Psoas muscle (tissue), 7 donors: ENCODE measurements at regions not wholly inside any gene's neighbourhood (a gene's known extent, or its start where the extent isn't known, plus 50 kb on each side); places are given as distances from the start of the nearest gene placed in this dataset.

Experiments
- ATAC-seq, 4 donors: fragments of 200-7000 bp; cut with Tn5 transposase; one replicate each; pipeline ENCODE4 v1.9.1; 2020; ENCODE audit warnings: moderate library complexity in 3 of 4, mild to moderate bottlenecking in 2 of 4
- DNase-seq, 2 donors: peaks; one replicate each; pipeline ENCODE4 v3.0.0-alpha.2; 2020
- H3K27ac ChIP-seq: fragments of 200-600 bp; one replicate; pipeline ENCODE4 v1.8.0; 2022
- H3K27me3 ChIP-seq, 3 donors: fragments of 200-600 bp in 1 of 3; one replicate each; pipeline versions ENCODE4 v1.6.1 to v1.8.0; 2013 to 2022; ENCODE audit warnings: low read length in 2 of 3, mild to moderate bottlenecking in 2 of 3, moderate library complexity in 1 of 3; ENCODE audit not compliant: insufficient read depth in 3 of 3
- H3K36me3 ChIP-seq, 2 donors: fragments of 200-600 bp in 1 of 2; one replicate each; pipeline versions ENCODE4 v1.6.1 to v1.8.0; 2013 to 2022; ENCODE audit warnings: low read depth in 1 of 2, mild to moderate bottlenecking in 1 of 2, moderate library complexity in 1 of 2; ENCODE audit not compliant: insufficient read depth in 1 of 2
- H3K4me1 ChIP-seq: fragments of 200-600 bp; one replicate; pipeline ENCODE4 v1.8.0; 2022
- H3K4me3 ChIP-seq: fragments of 200-600 bp; one replicate; pipeline ENCODE4 v1.8.0; 2022; ENCODE audit warnings: mild to moderate bottlenecking
- H3K9me3 ChIP-seq: fragments of 200-600 bp; one replicate; pipeline ENCODE4 v1.8.0; 2022
- CTCF ChIP-seq: fragments of 200-600 bp; IDR thresholded peaks from one replicate; pipeline ENCODE4 v1.8.0; 2022; ENCODE audit warnings: antibody characterized with exemption
- WGBS, 3 donors: extraction: QIAGEN DNeasy Blood & Tissue Kit; methylation state at CpG; one replicate each; pipeline versions ENCODE4 v1.1.6 to v1.1.7; 2013; 5-methylcytosine and 5-hydroxymethylcytosine counted together
- intact Hi-C, 2 donors: fragments of 100-400 bp; cut with DNase I; formaldehyde crosslinking; loops; one replicate each; pipeline versions ENCODE4 v1.11.0 to v1.14.2; 2022
- donor health status: healthy with polysubstance abuse.
- donor health status: DM: no; HTN: no; CAD: no; lungs with moderate emphysema.
- donor health status: Bipolar disorder and iron deficiency.
- donor health status: healthy.
- donor health status: DM: yes; HTN: yes; CAD: no.
- donor health status: DM: no; HTN: no; CAD: no.
- donor health status: DM: yes; HTN: yes; CAD: no.

GRCh38 chr6:150670311-150670710 lies 70.6 kb downstream of the PLEKHG1 start:
- Histone ChIP-seq H3K9me3 (no peaks in the 10 kb centered on the region), H3K36me3 (no peaks in the 10 kb centered on the region), H3K4me3 (no peak overlapping the region), H3K27me3 (no peaks in the 10 kb centered on the region), H3K27ac (no peak overlapping the region), H3K4me1 (peaks cover 8% of the 10 kb centered on the region)
- intact Hi-C loops = no loop called here
- TF ChIP-seq CTCF = no peak
- WGBS, 3 donors = 97 to 98% (median 98%) methylated on average over 7 of the region's 7 CpGs
- ATAC-seq = no peak
- no peak for DNase-seq

- H3K9me3 ChIP-seq = no peaks in the 10 kb centered on the region
- no peak for ATAC-seq
- WGBS, 3 donors = 40 to 46% (median 41%) methylated on average over 2 of the region's 2 CpGs
- no peaks in the 10 kb centered on the region for H3K36me3 ChIP-seq
- intact Hi-C loops = no loop called here
- DNase-seq = no peak
- TF ChIP-seq CTCF = no peak
- peaks cover 8% of the 10 kb centered on the region for H3K4me1 ChIP-seq
- no peak overlapping the region for H3K27ac ChIP-seq
- H3K4me3 ChIP-seq = no peak overlapping the region
- peaks cover 0 to 2% (median 0%) of the 10 kb centered on the region in 3 donors for H3K27me3 ChIP-seq
These were observed 73.1 kb downstream of the PLEKHG1 start for GRCh38 chr6:150672800-150673199.

GRCh38 chr6:150673720-150674346 lies 74.1 kb downstream of the PLEKHG1 start:
- no peak overlapping the region for H3K4me3 ChIP-seq
- H3K36me3 ChIP-seq = no peaks in the 10 kb centered on the region
- 85 to 94% (median 89%) methylated on average over 9 of the region's 9 CpGs for WGBS, 3 donors
- no peak for TF ChIP-seq CTCF
- H3K27ac ChIP-seq = no peak overlapping the region
- peaks cover 4% of the 10 kb centered on the region for H3K4me1 ChIP-seq
- no peak for ATAC-seq
- DNase-seq = no peak
- H3K27me3 ChIP-seq = peaks cover 0 to 2% (median 0%) of the 10 kb centered on the region in 3 donors
- intact Hi-C loops = no loop called here
- no peaks in the 10 kb centered on the region for H3K9me3 ChIP-seq

GRCh38 chr6:150676344-150676743 lies 76.7 kb downstream of the PLEKHG1 start:
- Histone ChIP-seq H3K27me3 (peaks cover 0 to 2% (median 0%) of the 10 kb centered on the region in 3 donors), H3K9me3 (no peaks in the 10 kb centered on the region), H3K27ac (no peak overlapping the region), H3K4me3 (no peak overlapping the region), H3K36me3 (no peaks in the 10 kb centered on the region), H3K4me1 (no peaks in the 10 kb centered on the region)
- DNase-seq (no peak), ATAC-seq (no peak)
- no peak for TF ChIP-seq CTCF
- 76 to 79% (median 77%) methylated on average over 4 of the region's 4 CpGs for WGBS, 3 donors
- intact Hi-C loops = no loop called here

GRCh38 chr6:150676772-150677171 lies 77.1 kb downstream of the PLEKHG1 start:
- H3K9me3 ChIP-seq = no peaks in the 10 kb centered on the region
- intact Hi-C loops = no loop called here
- 91 to 98% (median 95%) methylated on average over 2 of the region's 2 CpGs for WGBS, 3 donors

More at GRCh38 chr6:150676772-150677171, 77.1 kb downstream of the PLEKHG1 start:
- Histone ChIP-seq H3K4me1 (no peaks in the 10 kb centered on the region), H3K27ac (no peak overlapping the region), H3K36me3 (no peaks in the 10 kb centered on the region), H3K27me3 (peaks cover 0 to 2% (median 0%) of the 10 kb centered on the region in 3 donors), H3K4me3 (no peak overlapping the region)
- ATAC-seq (no peak), DNase-seq (no peak)
- TF ChIP-seq CTCF = no peak
